ENCODE measurements at regions not wholly inside any gene's neighbourhood (a gene's known extent, or its start where the extent isn't known, plus 50 kb on each side); places are given as distances from the start of the nearest gene placed in this dataset.

DNA sequence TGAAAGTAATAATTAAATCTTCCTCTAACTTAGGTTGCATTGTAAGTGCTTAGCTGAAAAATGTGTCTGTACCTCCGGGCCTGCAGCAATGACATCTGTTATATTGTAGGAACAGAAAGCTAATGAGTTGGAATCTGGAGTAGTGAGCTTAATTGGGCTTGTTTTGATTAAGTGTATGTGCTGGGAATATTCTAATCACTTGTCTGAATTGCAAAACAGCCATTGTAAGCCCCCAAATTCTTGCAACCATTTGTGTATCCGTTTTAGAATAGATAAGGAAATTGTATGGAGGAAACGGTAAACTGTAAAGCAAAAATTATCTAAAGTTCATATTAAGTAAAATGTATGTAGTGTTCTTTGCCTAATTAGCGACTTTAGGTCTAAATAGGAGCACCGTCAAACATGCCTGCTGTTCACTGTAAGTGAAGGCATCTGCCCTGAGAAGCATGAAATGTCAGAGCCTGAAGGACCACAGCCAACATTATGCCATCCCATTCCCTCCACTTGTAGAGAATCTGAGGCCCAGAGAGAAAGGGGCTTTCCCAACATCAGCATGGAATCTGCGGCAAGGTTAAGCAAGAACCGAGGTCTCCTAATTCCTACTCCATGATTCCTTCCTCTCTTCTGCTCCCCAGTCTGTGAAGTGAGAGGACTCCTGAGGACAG lies 466.4 kb downstream of the TDRD15 start:
- no peak for DNase-seq (ENCODE audit: low read depth in 2 of 3, low spot score in 2 of 3)

DNA sequence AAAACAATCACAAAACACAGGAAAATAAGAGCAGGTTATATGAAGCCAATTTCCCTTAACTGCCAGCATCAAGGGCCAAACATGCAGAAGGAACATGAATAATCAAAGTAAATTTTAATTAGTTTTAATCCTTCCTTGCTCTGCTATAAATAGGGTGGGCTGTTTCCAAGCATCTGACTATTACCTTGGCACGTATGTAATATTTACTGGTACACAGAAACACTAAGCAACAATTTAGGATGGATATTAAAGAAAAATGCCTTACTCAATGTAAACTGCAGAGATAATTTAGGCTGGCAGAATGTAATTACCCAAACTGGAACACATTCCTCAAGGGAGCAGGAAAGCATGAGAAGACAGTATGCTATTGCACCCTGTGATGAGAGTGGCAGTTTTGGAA lies 468.2 kb downstream of the TDRD15 start:
- no peak for DNase-seq (ENCODE audit: low read depth in 2 of 3, low spot score in 2 of 3)

- no peak for DNase-seq (ENCODE audit: low read depth in 2 of 3, low spot score in 2 of 3)
Observed at GRCh38 chr2:21599417-21599816, 475.6 kb downstream of the TDRD15 start.

DNA sequence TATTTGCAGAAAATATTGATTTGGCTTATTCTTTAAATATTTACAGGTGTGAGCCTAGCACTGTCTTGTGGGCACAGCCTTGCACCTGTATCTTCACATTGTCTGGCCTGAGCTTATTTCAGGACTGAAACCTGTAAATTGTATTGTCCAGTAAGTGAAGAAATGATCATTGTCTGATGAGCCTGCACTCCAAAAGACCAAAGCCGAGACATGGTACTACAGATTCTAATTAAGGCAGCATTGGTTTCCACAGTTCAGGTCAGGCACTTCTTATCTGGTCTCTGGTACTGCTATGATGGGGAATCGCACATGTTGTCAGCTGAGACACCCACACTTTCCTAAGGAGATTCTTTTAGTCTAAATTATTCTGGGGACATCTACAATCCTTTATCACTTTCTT lies 479.0 kb downstream of the TDRD15 start:
- DNase-seq (ENCODE audit: low read depth in 2 of 3, low spot score in 2 of 3): no peak

GRCh38 chr2:21607572-21607971 lies 483.8 kb downstream of the TDRD15 start:
- no peak for DNase-seq (ENCODE audit: low read depth in 2 of 3, low spot score in 2 of 3)

DNA sequence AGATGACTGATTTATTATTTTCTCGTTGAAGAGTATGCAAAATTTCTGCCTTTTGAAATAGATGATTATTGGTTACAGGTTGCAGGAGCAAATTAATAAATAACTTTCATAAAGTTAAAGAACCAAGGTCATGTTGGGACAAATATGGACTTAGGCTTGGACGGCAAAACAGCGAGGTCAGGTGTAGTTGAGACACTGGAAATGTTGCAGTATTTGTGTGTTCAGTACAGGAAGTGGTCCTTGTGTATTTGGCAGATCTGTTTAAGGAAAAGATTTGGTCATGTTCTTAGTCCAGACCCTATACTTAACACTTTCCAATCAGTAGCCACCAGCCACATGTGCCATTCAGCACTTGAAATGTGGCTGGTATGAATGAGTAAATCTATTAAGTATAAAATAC lies 486.5 kb downstream of the TDRD15 start:
- no peak for DNase-seq (ENCODE audit: low read depth in 2 of 3, low spot score in 2 of 3)

GRCh38 chr2:21617885-21618434 lies 494.2 kb downstream of the TDRD15 start:
- DNase-seq (ENCODE audit: low read depth in 2 of 3, low spot score in 2 of 3): no peak

- DNase-seq (ENCODE audit: low read depth in 2 of 3, low spot score in 2 of 3): no peak
Observed at GRCh38 chr2:21620771-21621170, 497.0 kb downstream of the TDRD15 start.

DNA sequence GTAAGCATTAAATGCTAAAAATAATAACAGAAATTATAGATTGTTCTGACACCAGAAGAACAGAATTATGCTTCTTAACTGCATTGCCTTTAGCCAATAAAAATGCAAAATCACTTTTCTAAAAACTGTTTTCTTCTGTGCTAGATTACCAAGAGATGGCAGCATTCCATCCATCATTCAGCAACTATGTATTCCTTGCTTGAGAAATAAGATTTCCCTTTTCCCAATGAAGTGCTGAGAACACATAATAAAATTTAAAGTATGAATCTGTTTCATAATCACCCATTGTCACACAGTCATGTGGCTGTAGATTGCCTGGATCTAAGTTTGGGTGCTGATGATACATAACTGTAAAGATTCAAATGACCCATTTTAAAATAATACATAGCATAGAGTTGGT lies 504.2 kb downstream of the TDRD15 start:
- DNase-seq (ENCODE audit: low read depth in 2 of 3, low spot score in 2 of 3): no peak

DNA sequence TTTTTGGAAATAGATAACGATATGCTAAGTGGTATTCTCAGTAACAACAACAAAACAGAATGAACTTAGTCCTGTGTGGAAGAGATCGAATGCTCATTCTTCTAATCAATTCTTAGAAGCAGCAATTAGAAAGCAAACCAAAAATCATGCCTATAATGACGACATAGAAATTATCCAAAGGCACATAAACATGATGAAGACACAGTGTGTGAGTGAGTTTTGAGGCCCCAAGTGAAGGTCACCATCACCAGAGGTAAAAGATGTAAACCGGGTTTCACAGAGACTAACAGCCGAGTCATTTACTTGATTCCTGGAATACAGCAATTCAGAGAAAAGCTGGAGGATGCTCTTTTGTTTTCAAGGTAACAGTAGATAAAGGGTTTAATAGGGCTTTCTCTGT lies 509.2 kb downstream of the TDRD15 start:
- no peak for DNase-seq (ENCODE audit: low read depth in 2 of 3, low spot score in 2 of 3)

GRCh38 chr2:21633466-21633865 lies 509.7 kb downstream of the TDRD15 start:
- DNase-seq (ENCODE audit: low read depth in 2 of 3, low spot score in 2 of 3): no peak

DNA sequence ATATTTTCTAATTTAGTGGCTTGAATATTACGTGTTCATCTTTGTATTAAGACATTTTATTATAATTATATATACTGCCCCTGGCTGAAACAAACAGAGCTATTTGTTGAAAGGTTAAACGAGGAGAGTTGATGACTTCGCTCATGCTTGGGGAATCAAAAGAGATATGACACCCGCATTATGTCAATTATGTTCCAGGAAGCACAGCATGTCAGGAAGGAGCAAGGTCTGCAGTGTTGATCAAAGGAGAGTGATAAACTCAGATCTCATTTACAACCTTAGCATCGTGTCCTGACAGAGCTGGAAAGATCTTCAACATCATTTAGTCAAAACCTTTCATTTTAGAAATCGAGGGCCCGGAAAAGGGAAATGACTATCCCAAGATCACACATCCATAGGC lies 510.1 kb downstream of the TDRD15 start:
- no peak for DNase-seq (ENCODE audit: low read depth in 2 of 3, low spot score in 2 of 3)

DNA sequence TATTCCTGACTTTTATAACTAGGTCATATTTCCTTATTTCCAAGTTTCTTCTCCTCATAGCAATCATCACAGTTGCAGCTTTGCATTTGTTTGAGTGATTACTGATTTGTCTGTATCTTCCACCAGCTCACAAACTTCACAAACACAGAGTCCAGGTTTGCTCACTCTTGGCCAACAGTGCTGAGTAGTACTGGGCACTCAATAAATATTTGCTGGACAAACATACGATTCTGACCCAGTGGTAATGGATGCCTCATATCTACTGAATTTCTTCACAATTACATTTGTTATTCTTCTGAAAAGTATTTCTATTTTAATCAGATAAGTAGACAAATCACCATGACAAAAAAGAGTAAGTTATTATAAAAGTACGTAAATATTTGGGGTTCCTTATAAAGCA lies 516.3 kb downstream of the TDRD15 start:
- no peak for DNase-seq (ENCODE audit: low read depth in 2 of 3, low spot score in 2 of 3)

GRCh38 chr2:21642647-21643046 lies 518.9 kb downstream of the TDRD15 start:
- no peak for DNase-seq (ENCODE audit: low read depth in 2 of 3, low spot score in 2 of 3)

GRCh38 chr2:21643180-21643579 lies 519.4 kb downstream of the TDRD15 start:
- no peak for DNase-seq (ENCODE audit: low read depth in 2 of 3, low spot score in 2 of 3)

- DNase-seq (ENCODE audit: low read depth in 2 of 3, low spot score in 2 of 3): no peak
Observed at GRCh38 chr2:21644266-21644665, 520.5 kb downstream of the TDRD15 start.

DNA sequence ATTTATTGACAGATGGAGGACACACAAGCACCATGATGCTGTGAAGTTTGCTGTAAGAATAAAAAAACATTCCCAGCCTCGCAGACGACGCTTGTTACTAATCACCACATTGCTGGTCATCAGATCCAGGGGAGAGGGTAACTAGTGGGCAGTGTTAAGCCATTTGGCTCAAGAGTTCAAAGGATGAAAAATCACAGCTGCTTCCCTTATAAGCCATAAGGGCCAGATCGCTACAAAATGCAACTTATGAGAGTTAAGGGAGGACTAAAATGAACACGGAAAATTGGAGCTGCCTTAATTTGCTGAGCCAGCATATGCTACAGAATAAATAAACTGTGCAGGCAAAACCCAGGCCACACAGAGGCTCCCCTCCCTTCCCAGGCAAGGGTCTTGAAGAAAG lies 522.6 kb downstream of the TDRD15 start:
- DNase-seq (ENCODE audit: low read depth in 2 of 3, low spot score in 2 of 3): no peak

DNA sequence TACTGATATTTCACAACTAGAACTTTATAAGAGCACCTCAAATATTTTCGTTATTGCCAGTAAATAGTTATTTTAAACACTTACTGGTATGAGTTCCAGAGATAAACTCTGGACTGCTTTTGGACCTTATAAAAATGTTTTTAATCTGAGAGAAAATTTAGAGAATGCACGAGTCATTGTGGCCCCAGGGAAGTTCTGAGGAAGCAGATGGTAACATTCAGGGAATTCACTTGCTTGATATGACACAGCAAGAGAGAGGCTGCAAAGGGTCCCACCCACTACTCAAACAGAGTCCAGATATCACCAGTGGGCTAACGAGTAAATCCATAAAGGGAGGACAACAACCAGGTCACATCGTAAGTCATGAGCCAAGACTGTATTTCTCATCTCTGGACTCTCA lies 526.8 kb downstream of the TDRD15 start:
- DNase-seq (ENCODE audit: low read depth in 2 of 3, low spot score in 2 of 3): no peak

- no peak for DNase-seq (ENCODE audit: low read depth in 2 of 3, low spot score in 2 of 3)
Observed at GRCh38 chr2:21655136-21655535, 531.4 kb downstream of the TDRD15 start.

DNA sequence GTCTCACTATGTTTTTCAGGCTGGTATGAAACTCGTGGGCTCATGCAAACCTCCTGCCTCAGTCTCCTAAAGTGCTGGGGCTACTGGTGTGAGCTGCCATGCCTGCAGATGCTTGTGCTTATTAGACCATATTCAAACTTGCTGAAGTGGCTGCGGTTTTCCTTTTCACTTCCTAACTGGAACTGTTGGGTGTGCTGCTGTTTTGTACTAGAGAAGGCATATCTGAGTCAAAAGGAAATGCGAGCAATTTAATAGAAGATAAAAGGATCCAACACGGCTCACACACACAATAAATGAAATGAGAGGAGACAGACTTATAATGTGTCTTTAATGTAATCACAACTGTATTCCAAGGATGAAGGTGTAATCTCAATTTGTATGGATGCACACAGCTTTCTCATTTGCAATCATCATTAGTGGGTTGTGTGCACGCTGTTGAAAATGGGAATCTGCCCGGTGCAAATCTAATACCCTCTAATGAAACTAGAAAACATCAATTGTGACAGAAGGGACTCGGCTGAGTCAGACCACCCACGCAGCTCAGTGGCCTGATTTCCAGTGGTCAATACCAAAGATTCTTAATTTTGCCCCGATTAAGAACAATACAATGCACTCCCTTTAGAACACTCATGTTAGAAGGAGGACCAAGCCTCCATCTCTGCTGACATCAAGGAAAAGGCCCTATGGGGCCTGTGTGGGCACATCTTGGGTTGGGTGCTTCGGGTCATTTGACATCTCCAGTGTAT lies 532.7 kb downstream of the TDRD15 start:
- DNase-seq (ENCODE audit: low read depth in 2 of 3, low spot score in 2 of 3): no peak

GRCh38 chr2:21657445-21657844 lies 533.7 kb downstream of the TDRD15 start:
- DNase-seq (ENCODE audit: low read depth in 2 of 3, low spot score in 2 of 3): no peak

DNA sequence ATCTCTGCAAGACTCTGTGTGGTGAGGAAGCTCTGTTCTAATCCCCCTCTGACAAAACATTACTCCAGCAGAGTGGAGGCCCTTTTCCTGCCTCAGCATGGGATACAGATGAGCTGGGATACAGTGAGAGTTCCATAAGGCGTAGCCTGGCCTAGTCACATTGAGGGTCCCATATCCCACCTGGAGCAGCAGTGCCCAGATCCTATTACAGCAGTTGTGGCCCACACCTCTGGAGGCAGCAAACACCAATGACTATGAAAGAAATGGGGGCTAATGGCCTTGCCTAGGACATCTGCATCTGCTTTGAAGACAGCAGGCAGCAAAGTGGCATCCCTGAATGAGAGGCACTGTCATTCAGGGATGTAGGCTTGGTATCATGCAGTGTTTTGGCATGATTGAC lies 534.5 kb downstream of the TDRD15 start:
- DNase-seq (ENCODE audit: low read depth in 2 of 3, low spot score in 2 of 3): no peak

All from hematopoietic multipotent progenitor cell (in vitro differentiated cells).